ENCODE measurements at regions not wholly inside any gene's neighbourhood (a gene's known extent, or its start where the extent isn't known, plus 50 kb on each side); places are given as distances from the start of the nearest gene placed in this dataset.

DNA sequence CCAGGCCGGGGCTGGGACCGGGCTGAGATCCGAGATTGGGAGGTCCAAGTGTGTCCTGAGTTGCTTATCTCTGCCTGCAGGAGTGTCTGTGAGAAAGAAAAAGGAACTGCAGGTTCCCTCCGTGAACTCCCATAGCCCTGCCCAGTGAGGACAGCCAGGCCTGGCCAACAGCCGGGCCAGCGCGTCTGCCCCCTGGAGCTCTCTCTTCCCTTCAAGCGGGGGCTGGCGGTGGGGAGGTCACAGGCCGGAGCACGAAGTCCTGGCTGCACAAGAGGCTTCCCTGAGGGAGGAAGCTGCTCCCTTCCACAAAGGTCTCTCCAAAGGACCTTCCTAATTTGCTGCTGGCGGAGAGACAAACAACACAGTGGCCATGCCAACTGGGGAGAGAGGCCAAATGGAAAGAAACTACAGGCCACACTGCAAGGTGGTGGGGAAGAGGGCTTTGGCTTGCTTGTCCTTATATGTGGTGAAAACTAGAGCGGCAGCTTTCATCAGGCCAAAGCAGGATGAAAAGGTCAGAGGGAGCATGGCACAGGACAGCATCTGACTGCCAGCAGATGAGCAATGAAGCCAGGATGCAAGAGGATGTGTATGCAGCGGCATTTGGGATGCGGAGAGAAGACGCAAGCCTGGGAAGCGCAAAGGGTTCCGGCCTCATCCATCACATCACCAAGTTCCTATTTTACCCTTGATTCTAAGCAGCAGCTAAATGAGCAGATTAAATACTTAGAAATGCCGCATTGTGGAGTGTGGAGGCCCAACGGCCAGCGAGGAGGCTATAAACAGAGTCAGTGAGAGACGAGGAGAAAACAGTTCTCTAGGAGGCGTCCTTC is 260.0 kb downstream of the ERMARD start:
- no peak overlapping the region for H3K4me3 ChIP-seq (ENCODE audit: low read depth, low read length)
- no peak for TF ChIP-seq MYC (IDR thresholded peaks at IDR 0.05; ENCODE audit: low read depth, low read length)
- TF ChIP-seq, protein P1, sequence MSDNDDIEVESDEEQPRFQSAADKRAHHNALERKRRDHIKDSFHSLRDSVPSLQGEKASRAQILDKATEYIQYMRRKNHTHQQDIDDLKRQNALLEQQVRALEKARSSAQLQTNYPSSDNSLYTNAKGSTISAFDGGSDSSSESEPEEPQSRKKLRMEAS (IDR thresholded peaks at IDR 0.05; ENCODE audit: low read depth, low read length): no peak
- TF ChIP-seq, protein P2, sequence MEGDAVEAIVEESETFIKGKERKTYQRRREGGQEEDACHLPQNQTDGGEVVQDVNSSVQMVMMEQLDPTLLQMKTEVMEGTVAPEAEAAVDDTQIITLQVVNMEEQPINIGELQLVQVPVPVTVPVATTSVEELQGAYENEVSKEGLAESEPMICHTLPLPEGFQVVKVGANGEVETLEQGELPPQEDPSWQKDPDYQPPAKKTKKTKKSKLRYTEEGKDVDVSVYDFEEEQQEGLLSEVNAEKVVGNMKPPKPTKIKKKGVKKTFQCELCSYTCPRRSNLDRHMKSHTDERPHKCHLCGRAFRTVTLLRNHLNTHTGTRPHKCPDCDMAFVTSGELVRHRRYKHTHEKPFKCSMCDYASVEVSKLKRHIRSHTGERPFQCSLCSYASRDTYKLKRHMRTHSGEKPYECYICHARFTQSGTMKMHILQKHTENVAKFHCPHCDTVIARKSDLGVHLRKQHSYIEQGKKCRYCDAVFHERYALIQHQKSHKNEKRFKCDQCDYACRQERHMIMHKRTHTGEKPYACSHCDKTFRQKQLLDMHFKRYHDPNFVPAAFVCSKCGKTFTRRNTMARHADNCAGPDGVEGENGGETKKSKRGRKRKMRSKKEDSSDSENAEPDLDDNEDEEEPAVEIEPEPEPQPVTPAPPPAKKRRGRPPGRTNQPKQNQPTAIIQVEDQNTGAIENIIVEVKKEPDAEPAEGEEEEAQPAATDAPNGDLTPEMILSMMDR (IDR thresholded peaks at IDR 0.05; ENCODE audit: low read depth, low read length): no peak
- no peak for TF ChIP-seq POLR2A (IDR thresholded peaks at IDR 0.05; ENCODE audit: extremely low read depth, insufficient read length)
- DNase-seq (ENCODE audit: low read depth): no peak

DNA sequence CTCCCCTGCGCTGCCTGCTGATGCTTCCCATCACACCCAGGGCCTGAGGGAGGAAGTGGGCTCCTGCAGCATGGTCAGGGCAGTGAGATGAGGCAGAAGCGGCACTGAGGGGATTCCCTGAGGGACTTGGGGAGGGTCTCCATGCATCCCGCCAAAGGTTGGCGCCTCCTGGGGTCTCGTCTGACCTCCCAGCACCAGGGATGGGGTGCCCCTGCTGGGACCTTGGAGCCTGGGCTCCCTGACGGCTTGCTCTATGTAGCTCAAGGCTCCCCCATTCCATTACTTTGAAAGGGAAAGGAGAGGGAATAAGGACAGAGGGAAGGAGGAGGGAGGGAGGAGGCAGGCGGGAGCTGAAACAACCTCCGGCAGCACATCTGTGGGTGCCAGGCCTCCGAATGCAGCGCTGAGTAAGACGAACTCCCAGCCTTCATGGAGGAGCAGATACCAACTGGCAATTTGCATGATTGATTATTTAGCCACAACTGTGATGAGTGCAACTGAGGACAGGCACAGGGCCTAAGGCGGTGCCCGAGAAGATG is 259.3 kb downstream of the ERMARD start:
- H3K4me3 ChIP-seq (ENCODE audit: low read depth, low read length): no peak overlapping the region
- no peak for DNase-seq (ENCODE audit: low read depth)
- TF ChIP-seq POLR2A (IDR thresholded peaks at IDR 0.05; ENCODE audit: extremely low read depth, insufficient read length): no peak

DNA sequence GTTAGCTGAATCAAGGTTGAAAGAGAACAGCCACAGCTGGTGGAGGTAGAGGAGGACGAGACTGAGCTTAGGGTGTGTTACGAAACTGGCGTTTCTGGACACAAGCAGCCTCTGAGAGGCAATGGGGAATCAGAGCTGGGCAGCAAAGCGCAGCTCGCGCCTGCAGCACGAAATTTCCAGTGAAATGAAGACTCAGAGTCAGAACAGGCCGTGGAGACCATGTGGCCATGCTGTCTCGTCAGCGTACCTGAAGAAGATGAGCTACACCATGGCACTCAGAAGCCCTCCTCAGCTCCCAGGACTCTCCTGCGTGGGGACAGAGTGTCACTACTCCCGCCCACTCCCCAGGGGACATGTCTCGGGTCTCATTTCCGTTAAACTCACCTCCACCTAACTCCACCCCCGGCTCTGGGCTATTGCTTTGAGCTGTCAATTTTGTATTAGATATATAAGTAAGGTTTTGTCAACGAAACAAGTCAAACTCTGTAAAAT is 256.9 kb downstream of the ERMARD start:
- no peak overlapping the region for H3K4me3 ChIP-seq (ENCODE audit: low read depth, low read length)
- DNase-seq (ENCODE audit: low read depth): peak; percentile 54
- TF ChIP-seq, protein P2 (IDR thresholded peaks at IDR 0.05; ENCODE audit: low read depth, low read length): no peak
- TF ChIP-seq MYC (IDR thresholded peaks at IDR 0.05; ENCODE audit: low read depth, low read length): no peak

DNA sequence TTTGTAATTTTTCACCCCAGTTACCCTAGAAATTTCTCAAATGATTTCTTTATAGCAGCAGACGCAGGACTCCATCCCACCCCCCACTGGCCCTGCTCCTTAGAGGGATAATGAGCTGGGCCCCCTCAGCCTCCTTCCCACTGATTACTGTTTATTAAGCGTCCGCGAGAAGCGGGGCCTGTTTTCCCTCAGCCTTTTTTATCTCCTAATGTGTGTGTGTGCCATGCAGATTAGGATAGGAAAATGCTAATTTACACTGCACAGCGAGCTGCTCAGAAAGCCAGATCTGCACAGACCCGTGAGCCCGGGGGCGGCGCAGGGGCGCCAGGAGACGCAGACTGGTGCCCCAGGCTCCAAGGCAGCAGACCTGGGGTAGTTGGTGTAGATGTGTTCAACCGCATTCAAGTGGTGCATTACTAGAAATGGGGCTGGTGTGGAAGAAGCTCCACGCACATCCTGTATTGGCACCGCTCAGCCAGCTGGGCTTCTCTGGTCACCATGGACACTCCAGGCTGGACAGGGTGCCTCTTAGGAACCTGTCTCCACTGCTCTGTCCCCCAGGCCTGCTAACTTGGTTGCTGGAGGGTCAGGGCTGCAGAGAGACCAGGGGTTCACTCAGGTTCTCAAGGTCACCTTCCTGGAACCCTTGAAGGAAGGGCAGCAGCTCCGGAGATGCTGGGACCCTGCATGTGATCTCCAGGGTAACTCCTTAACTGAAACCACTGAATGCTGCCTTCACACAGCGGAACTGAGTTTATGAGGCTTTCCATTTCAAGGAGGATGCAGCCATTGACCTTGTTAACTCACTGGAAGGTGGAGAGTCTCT is 256.3 kb downstream of the ERMARD start:
- no peak for DNase-seq (ENCODE audit: low read depth)
- no peak overlapping the region for H3K4me3 ChIP-seq (ENCODE audit: low read depth, low read length)
- TF ChIP-seq, protein P2 (IDR thresholded peaks at IDR 0.05; ENCODE audit: low read depth, low read length): no peak
- TF ChIP-seq, protein P1 (IDR thresholded peaks at IDR 0.05; ENCODE audit: low read depth, low read length): no peak
- TF ChIP-seq MYC (IDR thresholded peaks at IDR 0.05; ENCODE audit: low read depth, low read length): no peak
- no peak for TF ChIP-seq POLR2A (IDR thresholded peaks at IDR 0.05; ENCODE audit: extremely low read depth, insufficient read length)

DNA sequence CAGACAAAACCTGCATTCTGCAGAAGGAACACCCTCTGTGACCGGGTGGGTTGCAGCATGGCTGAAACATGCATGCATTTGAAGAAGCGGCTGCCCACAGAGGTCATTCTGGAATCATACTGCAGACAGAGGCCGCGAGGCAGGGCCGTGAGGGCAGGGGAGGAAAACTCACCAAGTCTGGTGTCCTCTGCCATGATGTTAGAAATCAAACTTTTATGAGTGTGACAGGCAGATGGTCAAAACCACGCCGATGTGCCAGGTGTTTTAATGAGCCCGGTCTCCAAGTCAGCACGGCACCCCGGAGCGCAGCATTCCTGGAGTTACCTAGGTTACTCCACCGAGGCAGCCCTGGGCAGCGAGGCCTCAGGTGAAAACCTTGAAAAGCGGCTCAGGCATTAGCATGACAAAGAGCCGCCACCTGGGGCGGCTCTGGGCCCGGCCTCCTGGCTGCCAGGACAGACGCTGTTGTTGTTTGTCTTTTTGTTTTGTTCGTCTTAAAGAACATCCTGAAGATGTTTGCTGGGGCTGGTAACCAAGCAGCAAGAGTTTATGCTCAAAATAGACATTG is 255.6 kb downstream of the ERMARD start:
- H3K4me3 ChIP-seq (ENCODE audit: low read depth, low read length): no peak overlapping the region
- TF ChIP-seq, protein P2 (IDR thresholded peaks at IDR 0.05; ENCODE audit: low read depth, low read length): no peak
- TF ChIP-seq MYC (IDR thresholded peaks at IDR 0.05; ENCODE audit: low read depth, low read length): no peak
- TF ChIP-seq, protein P1 (IDR thresholded peaks at IDR 0.05; ENCODE audit: low read depth, low read length): no peak
- TF ChIP-seq POLR2A (IDR thresholded peaks at IDR 0.05; ENCODE audit: extremely low read depth, insufficient read length): no peak
- DNase-seq (ENCODE audit: low read depth): no peak
